ENCODE measurements at regions not wholly inside any gene's neighbourhood (a gene's known extent, or its start where the extent isn't known, plus 50 kb on each side); places are given as distances from the start of the nearest gene placed in this dataset.

- H3K4me3 ChIP-seq, result peak overlapping the region; percentile 29 to 77 (median 66)
- H3K4me1 ChIP-seq, result peaks cover 11 to 89% (median 69%) of the 10 kb centered on the region in 12 donors
- intact Hi-C loops (cut with DNase I), result loop anchor here in 9 of 10 donors (1.0 to 10.0 kb wide), 16 partner anchors 23 to 345 kb away; partner anchors contain the start of gene IER5L (in 5 of the 9)
- H3K27me3 ChIP-seq, result no peaks in the 10 kb centered on the region
- TF ChIP-seq, protein P1, sequence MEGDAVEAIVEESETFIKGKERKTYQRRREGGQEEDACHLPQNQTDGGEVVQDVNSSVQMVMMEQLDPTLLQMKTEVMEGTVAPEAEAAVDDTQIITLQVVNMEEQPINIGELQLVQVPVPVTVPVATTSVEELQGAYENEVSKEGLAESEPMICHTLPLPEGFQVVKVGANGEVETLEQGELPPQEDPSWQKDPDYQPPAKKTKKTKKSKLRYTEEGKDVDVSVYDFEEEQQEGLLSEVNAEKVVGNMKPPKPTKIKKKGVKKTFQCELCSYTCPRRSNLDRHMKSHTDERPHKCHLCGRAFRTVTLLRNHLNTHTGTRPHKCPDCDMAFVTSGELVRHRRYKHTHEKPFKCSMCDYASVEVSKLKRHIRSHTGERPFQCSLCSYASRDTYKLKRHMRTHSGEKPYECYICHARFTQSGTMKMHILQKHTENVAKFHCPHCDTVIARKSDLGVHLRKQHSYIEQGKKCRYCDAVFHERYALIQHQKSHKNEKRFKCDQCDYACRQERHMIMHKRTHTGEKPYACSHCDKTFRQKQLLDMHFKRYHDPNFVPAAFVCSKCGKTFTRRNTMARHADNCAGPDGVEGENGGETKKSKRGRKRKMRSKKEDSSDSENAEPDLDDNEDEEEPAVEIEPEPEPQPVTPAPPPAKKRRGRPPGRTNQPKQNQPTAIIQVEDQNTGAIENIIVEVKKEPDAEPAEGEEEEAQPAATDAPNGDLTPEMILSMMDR (IDR thresholded peaks at IDR 0.05), result peak in 1 of 12 donors; percentile 13
- TF ChIP-seq POLR2A (IDR thresholded peaks at IDR 0.05), result peak in 1 of 2 donors; percentile 74
- peak; percentile 91 to 94 (median 91) for DNase-seq
- no peaks in the 10 kb centered on the region for H3K36me3 ChIP-seq
- peak; percentile 30 to 69 (median 54) for ATAC-seq
- 14 to 22% (median 19%) methylated on average over 17 to 34 of the region's 34 CpGs for WGBS, 4 donors
- H3K27ac ChIP-seq, result peak overlapping the region; percentile 97 to 100 (median 99)
- no peaks in the 10 kb centered on the region for H3K9me3 ChIP-seq
Observed at GRCh38 chr9:129483415-129484351, 137.2 kb downstream of the C9orf50 start.

DNA sequence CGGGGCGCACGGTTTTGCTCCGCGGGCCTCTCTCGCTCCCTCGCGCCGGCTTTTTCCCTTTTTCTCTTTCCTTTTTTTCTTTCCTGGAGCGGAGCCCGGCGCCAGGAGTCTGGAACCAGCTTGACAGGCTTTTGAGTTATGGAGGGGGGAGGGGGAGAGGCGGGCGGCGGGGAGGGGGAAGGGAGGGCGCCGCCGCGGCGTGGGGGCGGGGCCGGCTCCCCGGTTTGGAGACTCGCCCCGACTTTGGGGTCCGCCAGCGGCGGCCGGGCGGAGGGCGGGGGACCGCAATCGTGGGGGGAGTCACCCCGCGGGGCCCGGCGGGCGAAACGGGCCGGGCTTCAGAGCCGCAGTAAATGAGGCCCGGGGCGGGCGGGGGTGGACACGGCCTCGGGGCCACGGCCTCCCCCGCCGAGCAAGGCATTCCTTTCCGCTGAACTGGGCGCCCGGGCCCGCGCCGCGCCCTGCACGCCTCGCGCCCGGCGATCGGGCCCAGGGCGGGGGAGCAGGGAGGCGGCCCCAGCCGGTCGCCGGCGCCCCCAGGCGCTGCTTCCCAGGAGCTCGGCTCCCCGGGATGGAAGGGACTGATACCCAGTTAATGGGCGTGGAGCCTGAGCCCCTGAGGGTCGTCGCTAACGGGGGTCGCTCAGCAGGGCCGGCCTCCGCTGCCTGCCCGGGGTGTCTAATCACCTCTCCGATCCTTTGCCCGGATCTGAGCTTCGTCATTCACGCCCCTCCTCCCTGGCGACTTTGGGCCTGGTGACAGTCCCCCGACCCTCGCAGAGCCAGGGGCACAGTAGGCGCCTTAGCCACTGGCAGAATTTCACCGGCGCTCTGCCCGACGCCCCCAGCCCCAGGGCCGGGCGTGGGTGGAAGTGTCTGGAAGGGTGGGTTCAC, 138.1 kb downstream of the C9orf50 start:
- 1 to 2% (median 1%) methylated on average over 38 to 92 of the region's 93 CpGs for WGBS, 4 donors
- Histone ChIP-seq H3K27ac (peak overlapping the region; percentile 97 to 100 (median 99)), H3K36me3 (no peaks in the 10 kb centered on the region), H3K27me3 (no peaks in the 10 kb centered on the region), H3K4me3 (peak overlapping the region; percentile 41 to 77 (median 66)), H3K9me3 (no peaks in the 10 kb centered on the region), H3K4me1 (peaks cover 11 to 84% (median 64%) of the 10 kb centered on the region in 12 donors)
- ATAC-seq, result peak in 3 of 4 donors; percentile 43 to 74 (median 74)
- intact Hi-C loops (cut with DNase I), result loop anchor here in 9 of 10 donors (1.0 to 10.0 kb wide), 18 partner anchors 22 to 344 kb away; partner anchors contain the start of gene IER5L (in 5 of the 9)
- TF ChIP-seq POLR2A (IDR thresholded peaks at IDR 0.05), result peak in 1 of 2 donors; percentile 32
- TF ChIP-seq, protein P1 (IDR thresholded peaks at IDR 0.05), result peak in 4 of 12 donors; percentile 11 to 33 (median 20)
- DNase-seq, result peak; percentile 88 to 93 (median 88)

GRCh38 chr9:129481810-129482511, 138.9 kb downstream of the C9orf50 start:
- peak overlapping the region; percentile 41 to 77 (median 66) for H3K4me3 ChIP-seq
- H3K27ac ChIP-seq, result peak overlapping the region; percentile 97 to 100 (median 99)
- no peaks in the 10 kb centered on the region for H3K36me3 ChIP-seq
- H3K27me3 ChIP-seq, result no peaks in the 10 kb centered on the region
- TF ChIP-seq, protein P1 (IDR thresholded peaks at IDR 0.05), result peak in 5 of 12 donors; percentile 8 to 32 (median 26)
- no peak for TF ChIP-seq POLR2A (IDR thresholded peaks at IDR 0.05)
- no peaks in the 10 kb centered on the region for H3K9me3 ChIP-seq
- ATAC-seq (peak in 3 of 4 donors; percentile 4 to 16 (median 6)), DNase-seq (peak; percentile 69 to 83 (median 77))
- 11 to 25% (median 12%) methylated on average over 30 to 55 of the region's 55 CpGs for WGBS, 4 donors
- H3K4me1 ChIP-seq, result peaks cover 8 to 76% (median 56%) of the 10 kb centered on the region in 12 donors
- intact Hi-C loops (cut with DNase I), result loop anchor here in 9 of 10 donors (1.0 to 10.0 kb wide), 16 partner anchors 21 to 343 kb away; partner anchors contain the start of gene IER5L (in 5 of the 9)

Measured in heart left ventricle (tissue), 16 donors.